GM23338 (cell line): ENCODE measurements at regions not wholly inside any gene's neighbourhood (a gene's known extent, or its start where the extent isn't known, plus 50 kb on each side); places are given as distances from the start of the nearest gene placed in this dataset.

ENCODE experiments used
- CREB1 ChIP-seq: fragments of 250-450 bp; sonication (Bioruptor Pico); IDR thresholded peaks from 2 replicates; pipeline ENCODE4 v1.5.0; 2020; ENCODE audit warnings: low read depth, mild to moderate bottlenecking, moderate library complexity
- EZH2 ChIP-seq: fragments of 200-600 bp; sonication (generic); IDR thresholded peaks from one replicate; pipeline ENCODE4 v1.8.0; 2017; ENCODE audit warnings: antibody characterized with exemption, mild to moderate bottlenecking, low read depth; ENCODE audit not compliant: unreplicated experiment
- EZH2phosphoT487 ChIP-seq: fragments of 200-600 bp; sonication (generic); IDR thresholded peaks from one replicate; pipeline ENCODE4 v1.8.1; 2018; ENCODE audit warnings: antibody characterized with exemption; ENCODE audit not compliant: unreplicated experiment
- JUNB ChIP-seq: IDR thresholded peaks from one replicate; pipeline ENCODE4 v1.6.1; 2016; ENCODE audit warnings: antibody characterized with exemption; ENCODE audit not compliant: unreplicated experiment
- NANOG ChIP-seq: IDR thresholded peaks from 2 replicates; pipeline ENCODE4 v1.6.1; 2016; ENCODE audit warnings: antibody characterized with exemption, borderline replicate concordance
- POLR2AphosphoS5 ChIP-seq: IDR thresholded peaks from 2 replicates; pipeline ENCODE4 v1.6.1; 2016; ENCODE audit warnings: antibody characterized with exemption, low read depth
- STAT1 ChIP-seq: IDR thresholded peaks from one replicate; pipeline ENCODE4 v1.6.1; 2016; ENCODE audit warnings: antibody characterized with exemption; ENCODE audit not compliant: unreplicated experiment
- ZNF114 ChIP-seq: fragments of 250-450 bp; sonication (Bioruptor Pico); IDR thresholded peaks from 2 replicates; pipeline ENCODE4 v1.5.0; 2020; ENCODE audit warnings: mild to moderate bottlenecking, moderate library complexity
- ZNF331 ChIP-seq: fragments of 250-450 bp; sonication (Bioruptor Pico); IDR thresholded peaks from 2 replicates; pipeline ENCODE4 v1.5.0; 2020; ENCODE audit warnings: low read depth, mild to moderate bottlenecking, moderate library complexity
- TF ChIP-seq, protein P1 (sequence below), 2 experiments: fragments of 200-600 bp in 1 of 2; sonication (generic) in 1 of 2; conservative IDR thresholded peaks; 2 replicates each; pipeline versions ENCODE4 v1.5.1 to v1.6.1; 2016 to 2017; ENCODE audit warnings: antibody characterized with exemption in 2 of 2, low read depth in 2 of 2, mild to moderate bottlenecking in 2 of 2, moderate library complexity in 1 of 2
- TF ChIP-seq, protein P2 (sequence below): IDR thresholded peaks from 2 replicates; pipeline ENCODE4 v1.6.1; 2016; ENCODE audit warnings: antibody characterized with exemption
- TF ChIP-seq, protein P3 (sequence below): IDR thresholded peaks from one replicate; pipeline ENCODE4 v1.6.1; 2018; ENCODE audit warnings: antibody characterized with exemption; ENCODE audit not compliant: unreplicated experiment
- TF ChIP-seq, protein P4 (sequence below): fragments of 250-450 bp; sonication (Bioruptor Pico); IDR thresholded peaks from 2 replicates; pipeline ENCODE4 v1.5.0; 2020; ENCODE audit warnings: mild to moderate bottlenecking, moderate library complexity

DNA sequence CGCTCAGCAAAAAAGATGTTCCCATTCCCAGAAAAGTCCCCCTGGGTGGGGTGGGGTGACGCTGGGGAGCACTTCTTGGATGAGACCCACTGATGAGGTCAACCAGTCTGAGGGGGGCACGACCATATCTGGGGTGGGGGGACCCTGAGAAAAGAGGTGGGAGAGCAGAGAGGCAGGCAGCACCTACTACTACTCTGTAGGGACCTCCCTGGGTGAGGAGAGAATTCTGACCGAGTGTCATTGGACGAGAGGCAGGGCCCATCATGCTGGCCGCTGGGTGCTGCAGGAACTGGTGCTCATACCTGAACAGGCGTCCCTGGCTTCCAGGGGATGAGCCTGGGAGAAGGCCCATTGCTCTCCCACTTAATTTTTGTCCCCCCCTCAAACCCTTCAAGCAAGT lies 158.8 kb downstream of the KLF13 start:
- TF ChIP-seq, protein P1, sequence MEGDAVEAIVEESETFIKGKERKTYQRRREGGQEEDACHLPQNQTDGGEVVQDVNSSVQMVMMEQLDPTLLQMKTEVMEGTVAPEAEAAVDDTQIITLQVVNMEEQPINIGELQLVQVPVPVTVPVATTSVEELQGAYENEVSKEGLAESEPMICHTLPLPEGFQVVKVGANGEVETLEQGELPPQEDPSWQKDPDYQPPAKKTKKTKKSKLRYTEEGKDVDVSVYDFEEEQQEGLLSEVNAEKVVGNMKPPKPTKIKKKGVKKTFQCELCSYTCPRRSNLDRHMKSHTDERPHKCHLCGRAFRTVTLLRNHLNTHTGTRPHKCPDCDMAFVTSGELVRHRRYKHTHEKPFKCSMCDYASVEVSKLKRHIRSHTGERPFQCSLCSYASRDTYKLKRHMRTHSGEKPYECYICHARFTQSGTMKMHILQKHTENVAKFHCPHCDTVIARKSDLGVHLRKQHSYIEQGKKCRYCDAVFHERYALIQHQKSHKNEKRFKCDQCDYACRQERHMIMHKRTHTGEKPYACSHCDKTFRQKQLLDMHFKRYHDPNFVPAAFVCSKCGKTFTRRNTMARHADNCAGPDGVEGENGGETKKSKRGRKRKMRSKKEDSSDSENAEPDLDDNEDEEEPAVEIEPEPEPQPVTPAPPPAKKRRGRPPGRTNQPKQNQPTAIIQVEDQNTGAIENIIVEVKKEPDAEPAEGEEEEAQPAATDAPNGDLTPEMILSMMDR (conservative IDR thresholded peaks at IDR 0.05; ENCODE audit: low read depth in 2 of 2) = no peak
- TF ChIP-seq EZH2 (no peak), EZH2phosphoT487 (no peak), JUNB (no peak), POLR2AphosphoS5 (no peak), CREB1 (no peak), ZNF114 (CRISPR knock-in tag) (no peak), ZNF331 (CRISPR knock-in tag) (no peak), STAT1 (no peak), NANOG (no peak)
- TF ChIP-seq, protein P2, sequence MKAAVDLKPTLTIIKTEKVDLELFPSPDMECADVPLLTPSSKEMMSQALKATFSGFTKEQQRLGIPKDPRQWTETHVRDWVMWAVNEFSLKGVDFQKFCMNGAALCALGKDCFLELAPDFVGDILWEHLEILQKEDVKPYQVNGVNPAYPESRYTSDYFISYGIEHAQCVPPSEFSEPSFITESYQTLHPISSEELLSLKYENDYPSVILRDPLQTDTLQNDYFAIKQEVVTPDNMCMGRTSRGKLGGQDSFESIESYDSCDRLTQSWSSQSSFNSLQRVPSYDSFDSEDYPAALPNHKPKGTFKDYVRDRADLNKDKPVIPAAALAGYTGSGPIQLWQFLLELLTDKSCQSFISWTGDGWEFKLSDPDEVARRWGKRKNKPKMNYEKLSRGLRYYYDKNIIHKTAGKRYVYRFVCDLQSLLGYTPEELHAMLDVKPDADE = no peak
- TF ChIP-seq, protein P3, sequence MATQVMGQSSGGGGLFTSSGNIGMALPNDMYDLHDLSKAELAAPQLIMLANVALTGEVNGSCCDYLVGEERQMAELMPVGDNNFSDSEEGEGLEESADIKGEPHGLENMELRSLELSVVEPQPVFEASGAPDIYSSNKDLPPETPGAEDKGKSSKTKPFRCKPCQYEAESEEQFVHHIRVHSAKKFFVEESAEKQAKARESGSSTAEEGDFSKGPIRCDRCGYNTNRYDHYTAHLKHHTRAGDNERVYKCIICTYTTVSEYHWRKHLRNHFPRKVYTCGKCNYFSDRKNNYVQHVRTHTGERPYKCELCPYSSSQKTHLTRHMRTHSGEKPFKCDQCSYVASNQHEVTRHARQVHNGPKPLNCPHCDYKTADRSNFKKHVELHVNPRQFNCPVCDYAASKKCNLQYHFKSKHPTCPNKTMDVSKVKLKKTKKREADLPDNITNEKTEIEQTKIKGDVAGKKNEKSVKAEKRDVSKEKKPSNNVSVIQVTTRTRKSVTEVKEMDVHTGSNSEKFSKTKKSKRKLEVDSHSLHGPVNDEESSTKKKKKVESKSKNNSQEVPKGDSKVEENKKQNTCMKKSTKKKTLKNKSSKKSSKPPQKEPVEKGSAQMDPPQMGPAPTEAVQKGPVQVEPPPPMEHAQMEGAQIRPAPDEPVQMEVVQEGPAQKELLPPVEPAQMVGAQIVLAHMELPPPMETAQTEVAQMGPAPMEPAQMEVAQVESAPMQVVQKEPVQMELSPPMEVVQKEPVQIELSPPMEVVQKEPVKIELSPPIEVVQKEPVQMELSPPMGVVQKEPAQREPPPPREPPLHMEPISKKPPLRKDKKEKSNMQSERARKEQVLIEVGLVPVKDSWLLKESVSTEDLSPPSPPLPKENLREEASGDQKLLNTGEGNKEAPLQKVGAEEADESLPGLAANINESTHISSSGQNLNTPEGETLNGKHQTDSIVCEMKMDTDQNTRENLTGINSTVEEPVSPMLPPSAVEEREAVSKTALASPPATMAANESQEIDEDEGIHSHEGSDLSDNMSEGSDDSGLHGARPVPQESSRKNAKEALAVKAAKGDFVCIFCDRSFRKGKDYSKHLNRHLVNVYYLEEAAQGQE = no peak
- TF ChIP-seq, protein P4, sequence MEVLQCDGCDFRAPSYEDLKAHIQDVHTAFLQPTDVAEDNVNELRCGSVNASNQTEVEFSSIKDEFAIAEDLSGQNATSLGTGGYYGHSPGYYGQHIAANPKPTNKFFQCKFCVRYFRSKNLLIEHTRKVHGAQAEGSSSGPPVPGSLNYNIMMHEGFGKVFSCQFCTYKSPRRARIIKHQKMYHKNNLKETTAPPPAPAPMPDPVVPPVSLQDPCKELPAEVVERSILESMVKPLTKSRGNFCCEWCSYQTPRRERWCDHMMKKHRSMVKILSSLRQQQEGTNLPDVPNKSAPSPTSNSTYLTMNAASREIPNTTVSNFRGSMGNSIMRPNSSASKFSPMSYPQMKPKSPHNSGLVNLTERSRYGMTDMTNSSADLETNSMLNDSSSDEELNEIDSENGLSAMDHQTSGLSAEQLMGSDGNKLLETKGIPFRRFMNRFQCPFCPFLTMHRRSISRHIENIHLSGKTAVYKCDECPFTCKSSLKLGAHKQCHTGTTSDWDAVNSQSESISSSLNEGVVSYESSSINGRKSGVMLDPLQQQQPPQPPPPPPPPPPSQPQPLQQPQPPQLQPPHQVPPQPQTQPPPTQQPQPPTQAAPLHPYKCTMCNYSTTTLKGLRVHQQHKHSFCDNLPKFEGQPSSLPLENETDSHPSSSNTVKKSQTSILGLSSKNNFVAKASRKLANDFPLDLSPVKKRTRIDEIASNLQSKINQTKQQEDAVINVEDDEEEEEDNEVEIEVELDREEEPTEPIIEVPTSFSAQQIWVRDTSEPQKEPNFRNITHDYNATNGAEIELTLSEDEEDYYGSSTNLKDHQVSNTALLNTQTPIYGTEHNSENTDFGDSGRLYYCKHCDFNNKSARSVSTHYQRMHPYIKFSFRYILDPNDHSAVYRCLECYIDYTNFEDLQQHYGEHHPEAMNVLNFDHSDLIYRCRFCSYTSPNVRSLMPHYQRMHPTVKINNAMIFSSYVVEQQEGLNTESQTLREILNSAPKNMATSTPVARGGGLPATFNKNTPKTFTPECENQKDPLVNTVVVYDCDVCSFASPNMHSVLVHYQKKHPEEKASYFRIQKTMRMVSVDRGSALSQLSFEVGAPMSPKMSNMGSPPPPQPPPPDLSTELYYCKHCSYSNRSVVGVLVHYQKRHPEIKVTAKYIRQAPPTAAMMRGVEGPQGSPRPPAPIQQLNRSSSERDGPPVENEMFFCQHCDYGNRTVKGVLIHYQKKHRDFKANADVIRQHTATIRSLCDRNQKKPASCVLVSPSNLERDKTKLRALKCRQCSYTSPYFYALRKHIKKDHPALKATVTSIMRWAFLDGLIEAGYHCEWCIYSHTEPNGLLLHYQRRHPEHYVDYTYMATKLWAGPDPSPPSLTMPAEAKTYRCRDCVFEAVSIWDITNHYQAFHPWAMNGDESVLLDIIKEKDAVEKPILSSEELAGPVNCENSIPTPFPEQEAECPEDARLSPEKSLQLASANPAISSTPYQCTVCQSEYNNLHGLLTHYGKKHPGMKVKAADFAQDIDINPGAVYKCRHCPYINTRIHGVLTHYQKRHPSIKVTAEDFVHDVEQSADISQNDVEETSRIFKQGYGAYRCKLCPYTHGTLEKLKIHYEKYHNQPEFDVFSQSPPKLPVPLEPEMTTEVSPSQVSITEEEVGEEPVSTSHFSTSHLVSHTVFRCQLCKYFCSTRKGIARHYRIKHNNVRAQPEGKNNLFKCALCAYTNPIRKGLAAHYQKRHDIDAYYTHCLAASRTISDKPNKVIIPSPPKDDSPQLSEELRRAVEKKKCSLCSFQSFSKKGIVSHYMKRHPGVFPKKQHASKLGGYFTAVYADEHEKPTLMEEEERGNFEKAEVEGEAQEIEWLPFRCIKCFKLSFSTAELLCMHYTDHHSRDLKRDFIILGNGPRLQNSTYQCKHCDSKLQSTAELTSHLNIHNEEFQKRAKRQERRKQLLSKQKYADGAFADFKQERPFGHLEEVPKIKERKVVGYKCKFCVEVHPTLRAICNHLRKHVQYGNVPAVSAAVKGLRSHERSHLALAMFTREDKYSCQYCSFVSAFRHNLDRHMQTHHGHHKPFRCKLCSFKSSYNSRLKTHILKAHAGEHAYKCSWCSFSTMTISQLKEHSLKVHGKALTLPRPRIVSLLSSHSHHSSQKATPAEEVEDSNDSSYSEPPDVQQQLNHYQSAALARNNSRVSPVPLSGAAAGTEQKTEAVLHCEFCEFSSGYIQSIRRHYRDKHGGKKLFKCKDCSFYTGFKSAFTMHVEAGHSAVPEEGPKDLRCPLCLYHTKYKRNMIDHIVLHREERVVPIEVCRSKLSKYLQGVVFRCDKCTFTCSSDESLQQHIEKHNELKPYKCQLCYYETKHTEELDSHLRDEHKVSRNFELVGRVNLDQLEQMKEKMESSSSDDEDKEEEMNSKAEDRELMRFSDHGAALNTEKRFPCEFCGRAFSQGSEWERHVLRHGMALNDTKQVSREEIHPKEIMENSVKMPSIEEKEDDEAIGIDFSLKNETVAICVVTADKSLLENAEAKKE (CRISPR knock-in tag) = no peak
